A549 (cell line): ENCODE measurements at regions not wholly inside any gene's neighbourhood (a gene's known extent, or its start where the extent isn't known, plus 50 kb on each side); places are given as distances from the start of the nearest gene placed in this dataset.

Experiments
- CEBPB ChIP-seq, 2 experiments: fragments of >200 bp in 1 of 2; sonication (Bioruptor Twin) in 1 of 2; formaldehyde crosslinking in 1 of 2; IDR thresholded peaks; 2 replicates each; pipeline ENCODE4 v1.6.1; 2012 to 2016
- CHD4 ChIP-seq: fragments of 200-600 bp; sonication (generic); IDR thresholded peaks from 2 replicates; pipeline ENCODE4 v1.6.1; 2016; ENCODE audit warnings: antibody characterized with exemption, mild to moderate bottlenecking, borderline replicate concordance
- JUNB ChIP-seq: fragments of >200 bp; sonication (Bioruptor Twin); formaldehyde crosslinking; IDR thresholded peaks from 2 replicates; pipeline ENCODE4 v1.6.1; 2016
- RAD21 ChIP-seq, 2 experiments: fragments of >200 bp in 1 of 2; sonication (Bioruptor Twin) in 1 of 2; formaldehyde crosslinking in 1 of 2; IDR thresholded peaks in 1 of 2; conservative IDR thresholded peaks in 1 of 2; 2 replicates in 1 of 2; 3 replicates in 1 of 2; pipeline ENCODE4 v1.6.1; 2012 to 2018; ENCODE audit warnings: inconsistent platforms in 1 of 2
- RNF2 ChIP-seq: fragments of 200-600 bp; sonication (generic); IDR thresholded peaks from 2 replicates; pipeline ENCODE4 v1.6.1; 2016; ENCODE audit warnings: low read depth, mild to moderate bottlenecking, antibody characterized with exemption, moderate library complexity, borderline replicate concordance
- TF ChIP-seq, protein P1 (sequence below): fragments of >200 bp; sonication (Bioruptor Twin); formaldehyde crosslinking; IDR thresholded peaks from 3 replicates; pipeline ENCODE4 v1.5.1; 2016

DNA sequence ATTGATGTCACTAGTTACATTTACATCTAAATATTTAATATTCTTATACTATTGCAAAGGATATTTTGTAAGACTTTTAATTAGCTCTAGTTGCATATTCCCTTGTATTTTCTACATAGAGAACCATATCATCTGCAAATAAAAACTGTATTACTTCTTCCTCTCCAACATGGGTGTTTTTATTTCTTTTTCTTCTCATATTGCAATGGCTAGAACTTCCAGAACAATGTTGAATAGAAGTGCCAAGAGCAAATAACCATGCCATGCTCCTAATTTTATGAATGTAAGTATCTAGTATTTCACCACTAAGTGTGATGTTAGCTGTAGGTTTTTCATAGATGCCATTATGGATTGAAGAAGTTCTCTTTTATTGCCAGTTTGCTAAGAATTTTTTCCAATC lies 321.8 kb upstream of the NCAM1 start:
- TF ChIP-seq, protein P1, sequence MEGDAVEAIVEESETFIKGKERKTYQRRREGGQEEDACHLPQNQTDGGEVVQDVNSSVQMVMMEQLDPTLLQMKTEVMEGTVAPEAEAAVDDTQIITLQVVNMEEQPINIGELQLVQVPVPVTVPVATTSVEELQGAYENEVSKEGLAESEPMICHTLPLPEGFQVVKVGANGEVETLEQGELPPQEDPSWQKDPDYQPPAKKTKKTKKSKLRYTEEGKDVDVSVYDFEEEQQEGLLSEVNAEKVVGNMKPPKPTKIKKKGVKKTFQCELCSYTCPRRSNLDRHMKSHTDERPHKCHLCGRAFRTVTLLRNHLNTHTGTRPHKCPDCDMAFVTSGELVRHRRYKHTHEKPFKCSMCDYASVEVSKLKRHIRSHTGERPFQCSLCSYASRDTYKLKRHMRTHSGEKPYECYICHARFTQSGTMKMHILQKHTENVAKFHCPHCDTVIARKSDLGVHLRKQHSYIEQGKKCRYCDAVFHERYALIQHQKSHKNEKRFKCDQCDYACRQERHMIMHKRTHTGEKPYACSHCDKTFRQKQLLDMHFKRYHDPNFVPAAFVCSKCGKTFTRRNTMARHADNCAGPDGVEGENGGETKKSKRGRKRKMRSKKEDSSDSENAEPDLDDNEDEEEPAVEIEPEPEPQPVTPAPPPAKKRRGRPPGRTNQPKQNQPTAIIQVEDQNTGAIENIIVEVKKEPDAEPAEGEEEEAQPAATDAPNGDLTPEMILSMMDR = no peak
- TF ChIP-seq JUNB (no peak), RNF2 (no peak), CEBPB (IDR thresholded peaks at IDR 0.05) (no peak), CHD4 (no peak), RAD21 (conservative IDR thresholded peaks at IDR 0.05 in 1 of 2, IDR thresholded peaks at IDR 0.05 in 1 of 2) (no peak)
